K562 (cell line): ENCODE measurements at regions not wholly inside any gene's neighbourhood (a gene's known extent, or its start where the extent isn't known, plus 50 kb on each side); places are given as distances from the start of the nearest gene placed in this dataset.

Experiments used
- ATAC-seq: fragments of 200-7000 bp; cut with Tn5 transposase; 3 replicates; pipeline ENCODE4 v1.9.1; 2020; ENCODE audit warnings: moderate library complexity
- BruUV-seq: library from RNA; stranded (reverse); fragments of 400-500 nt; replicated peaks from 2 replicates; lab custom pipeline; 2021; lab: Mats Ljungman, UMichigan
- CTCF ChIA-PET: fragments of 300-600 bp; formaldehyde crosslinking; extraction: SDS; loops from one replicate; lab custom pipeline; 2021; ENCODE audit warnings: low intra/inter-chr PET ratio; lab: Yijun Ruan, JAX
- POLR2A ChIA-PET: fragments of 300-600, 350-650 bp; sonication (Branson Sonifier 250); formaldehyde crosslinking; extraction: SDS; loops from one replicate; lab custom pipeline; 2021; ENCODE audit warnings: antibody characterized with exemption, inconsistent platforms; lab: Yijun Ruan, JAX
- DNase-seq, 4 experiments: peaks; one replicate each; pipeline versions ENCODE4 v3.0.0 to v3.0.0-alpha.2; 2011 to 2018; ENCODE audit warnings: low spot score in 3 of 4, mixed read lengths in 3 of 4; ENCODE audit errors: extremely low read depth in 1 of 4
- FAIRE-seq: peaks from 2 replicates; lab custom pipeline; 2011; peaks lifted over from hg19 to GRCh38; lab: Jason Lieb, UNC
- H2AFZ ChIP-seq: 2 replicates; pipeline ENCODE4 v1.6.0; 2011; ENCODE audit warnings: low read depth, low read length, control low read depth, inconsistent platforms
- H3K27ac ChIP-seq: fragments of 200-600 bp; 3 replicates; pipeline ENCODE4 v1.8.0; 2011; ENCODE audit warnings: low read depth, mild to moderate bottlenecking, control low read depth, inconsistent platforms, low read length, moderate library complexity, mixed read lengths; ENCODE audit errors: extremely low read depth
- H3K27me3 ChIP-seq, 2 experiments: fragments of 300-600 bp in 1 of 2; 2 replicates in 1 of 2; 3 replicates in 1 of 2; pipeline versions ENCODE4 v1.6.0 to v1.8.0; 2011; ENCODE audit warnings: inconsistent platforms in 2 of 2, low read length in 2 of 2, mild to moderate bottlenecking in 1 of 2, mixed read lengths in 1 of 2, moderate library complexity in 1 of 2; ENCODE audit not compliant: control insufficient read depth in 2 of 2, insufficient read depth in 2 of 2
- H3K36me3 ChIP-seq: fragments of 300-600 bp; 3 replicates; pipeline ENCODE4 v1.8.0; 2011; ENCODE audit warnings: mild to moderate bottlenecking, low read length, inconsistent platforms; ENCODE audit not compliant: control insufficient read depth, insufficient read depth
- H3K4me1 ChIP-seq, 2 experiments: fragments of 200-600 bp in 1 of 2; replicated peaks in 1 of 2; 2 replicates in 1 of 2; 3 replicates in 1 of 2; pipeline versions ENCODE4 v1.5.1 to v1.8.0; 2011; ENCODE audit warnings: inconsistent platforms in 2 of 2, low read length in 2 of 2, mild to moderate bottlenecking in 1 of 2, mixed read lengths in 1 of 2, moderate library complexity in 1 of 2; ENCODE audit not compliant: control insufficient read depth in 2 of 2, insufficient read depth in 2 of 2
- H3K4me2 ChIP-seq: 2 replicates; pipeline ENCODE4 v1.6.1; 2011; ENCODE audit warnings: low read length, control low read depth, inconsistent platforms, mixed read lengths; ENCODE audit not compliant: insufficient read depth
- H3K4me3 ChIP-seq: fragments of 200-600 bp; sonication (generic), shearing (Covaris generic); 2 replicates; pipeline ENCODE4 v1.5.1; 2016; ENCODE audit warnings: control low read depth, inconsistent platforms
- H3K79me2 ChIP-seq: fragments of 200-600 bp; 3 replicates; pipeline ENCODE4 v1.8.0; 2011; ENCODE audit warnings: low read length, inconsistent platforms; ENCODE audit not compliant: control insufficient read depth, insufficient read depth
- H3K9ac ChIP-seq, 2 experiments: 2 replicates each; pipeline versions ENCODE4 v1.6.0 to v1.6.1; 2011; ENCODE audit warnings: low read depth in 2 of 2, low read length in 2 of 2, control low read depth in 1 of 2, inconsistent platforms in 1 of 2, mild to moderate bottlenecking in 1 of 2, mixed read lengths in 1 of 2; ENCODE audit not compliant: insufficient read depth in 1 of 2
- H3K9me1 ChIP-seq: one replicate; pipeline ENCODE4 v1.6.0; 2011; ENCODE audit warnings: inconsistent platforms, mild to moderate bottlenecking, low read length, moderate library complexity; ENCODE audit not compliant: control insufficient read depth, insufficient read depth
- H3K9me3 ChIP-seq: replicated peaks from 2 replicates; pipeline ENCODE4 v1.5.1; 2011; ENCODE audit warnings: low read depth, low read length, inconsistent platforms; ENCODE audit not compliant: control insufficient read depth, insufficient read depth
- H4K20me1 ChIP-seq: replicated peaks from 2 replicates; pipeline ENCODE4 v1.6.1; 2011; ENCODE audit warnings: low read length, inconsistent platforms, mixed read lengths; ENCODE audit not compliant: control insufficient read depth, insufficient read depth
- CHD4 ChIP-seq: fragments of 200-600 bp; sonication (generic); IDR thresholded peaks from 3 replicates; pipeline ENCODE4 v1.6.1; 2012; ENCODE audit warnings: low read depth, mild to moderate bottlenecking, mixed read lengths, low read length, inconsistent platforms; ENCODE audit not compliant: insufficient read depth, insufficient replicate concordance, poor library complexity, severe bottlenecking
- E2F8 ChIP-seq: fragments of 450-650 bp; IDR thresholded peaks from 2 replicates; pipeline ENCODE4 v1.7.1; 2018; ENCODE audit warnings: mild to moderate bottlenecking, low read depth; ENCODE audit not compliant: partially characterized antibody
- L3MBTL2 ChIP-seq: fragments of 450-650 bp; IDR thresholded peaks from 2 replicates; pipeline ENCODE4 v1.6.1; 2016; ENCODE audit warnings: mild to moderate bottlenecking, moderate library complexity
- MGA ChIP-seq: fragments of 450-650 bp; IDR thresholded peaks from 2 replicates; pipeline ENCODE4 v1.6.1; 2016; ENCODE audit warnings: mild to moderate bottlenecking, moderate library complexity
- NBN ChIP-seq: fragments of 450-650 bp; IDR thresholded peaks from 2 replicates; pipeline ENCODE4 v1.6.1; 2016; ENCODE audit warnings: low read depth, mild to moderate bottlenecking
- ZNF217 ChIP-seq: sonication (generic); formaldehyde crosslinking; IDR thresholded peaks from 2 replicates; pipeline ENCODE4 v1.8.0; 2022; ENCODE audit warnings: mild to moderate bottlenecking, missing genetic modification reagents
- WGBS: fragments of 100-300 bp; shearing (Covaris generic); methylation state at CpG from one replicate; pipeline ENCODE4 v1.1.6; 2016; ENCODE audit warnings: low coverage, mixed read lengths; ENCODE audit not compliant: insufficient coverage; ENCODE audit errors: missing lambda C conversion rate; 5-methylcytosine and 5-hydroxymethylcytosine counted together
- in situ Hi-C: fragments of 300-500 bp; cut with MboI; formaldehyde crosslinking; loops from 4 replicates; pipeline ENCODE4 v1.15.0; 2018; ENCODE audit warnings: inconsistent platforms, mixed read lengths
- intact Hi-C: fragments of 100-400 bp; cut with micrococcal nuclease; formaldehyde crosslinking; loops from 2 replicates; pipeline ENCODE4 v1.14.2; 2022

- Histone ChIP-seq H3K27ac (no peak overlapping the region), H3K79me2 (no peaks in the 10 kb centered on the region), H3K4me1 (peaks cover 3 to 4% of the 10 kb centered on the region in 2 experiments; a peak in 2 of 5 replicates), H3K27me3 (peaks cover 0 to 21% of the 10 kb centered on the region in 2 experiments; a peak in 3 of 5 replicates), H3K4me2 (no peak overlapping the region), H3K9ac (no peak overlapping the region), H4K20me1 (no peaks in the 10 kb centered on the region; the same call in 1 of the 2 replicates), H3K9me3 (no peaks in the 10 kb centered on the region), H2AFZ (no peak overlapping the region), H3K36me3 (no peaks in the 10 kb centered on the region), H3K4me3 (no peak overlapping the region), H3K9me1 (no peaks in the 10 kb centered on the region)
- FAIRE-seq (no peak), DNase-seq (no peak), ATAC-seq (peak; percentile 36; the same call in 1 of the 3 replicates)
- intact Hi-C loops: loop anchor here (10.0 kb wide), 1 partner anchor 100 kb away; no protein-coding TSS in a partner anchor
- ChIA-PET POLR2A (interaction anchor here (0.7 kb wide), 1 partner anchor 71 kb away, joined by 3 read pairs; no protein-coding TSS in a partner anchor), CTCF (no interaction called here)
- BruUV-seq: no TSS peak
- in situ Hi-C loops: no loop called here
- TF ChIP-seq MGA (peak; percentile 49), CHD4 (no peak), L3MBTL2 (peak; percentile 81), NBN (no peak), ZNF217 (no peak), E2F8 (no peak)
- WGBS: 9% methylated on average over 13 of the region's 14 CpGs
Observed at GRCh38 chr11:45554230-45554967, 111.0 kb downstream of the CHST1 start.
